Ovary (tissue), 3 donors: ENCODE measurements at regions not wholly inside any gene's neighbourhood (a gene's known extent, or its start where the extent isn't known, plus 50 kb on each side); places are given as distances from the start of the nearest gene placed in this dataset.

Experiments used
- EP300 ChIP-seq: sonication (generic); formaldehyde crosslinking; IDR thresholded peaks from one replicate; pipeline ENCODE4 v1.6.1; 2017; ENCODE audit warnings: antibody characterized with exemption
- POLR2A ChIP-seq: fragments of 450-650 bp; IDR thresholded peaks from one replicate; pipeline ENCODE4 v1.6.1; 2017; ENCODE audit warnings: antibody characterized with exemption, mild to moderate bottlenecking, moderate library complexity
- TF ChIP-seq, protein P1 (sequence below), 3 donors: fragments of 450-650 bp in 2 of 3; fragments of 200-600 bp in 1 of 3; IDR thresholded peaks; one replicate each; pipeline versions ENCODE4 v1.5.1 to v1.8.0; 2016 to 2022; ENCODE audit warnings: antibody characterized with exemption in 3 of 3, mild to moderate bottlenecking in 1 of 3
- donor health status: DM: no; HTN: no; CAD: no.

DNA sequence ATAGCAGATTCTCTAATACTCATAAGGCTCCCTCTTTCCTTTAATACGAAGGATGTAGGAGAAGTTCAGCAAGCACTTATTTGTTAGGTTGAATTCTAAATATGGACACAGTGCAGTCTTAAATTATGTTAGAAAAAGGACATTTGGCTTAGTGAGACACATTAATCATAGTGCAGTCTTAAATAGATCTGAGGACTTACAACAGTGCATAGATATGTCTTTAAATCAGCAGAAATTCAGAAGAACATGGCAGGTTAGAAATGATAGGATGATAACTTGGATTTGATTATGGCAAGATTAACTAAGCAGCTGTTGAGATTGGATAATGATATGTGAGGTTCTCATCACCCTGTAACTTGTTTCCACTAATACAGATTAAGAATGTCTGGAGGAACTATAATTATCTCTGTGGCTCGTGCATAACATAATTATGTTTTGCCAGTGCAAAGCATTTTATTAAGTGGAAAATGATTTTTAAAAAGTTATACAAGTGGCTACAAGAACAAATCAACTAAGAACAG is 485.9 kb downstream of the USP25 start:
- TF ChIP-seq, protein P1, sequence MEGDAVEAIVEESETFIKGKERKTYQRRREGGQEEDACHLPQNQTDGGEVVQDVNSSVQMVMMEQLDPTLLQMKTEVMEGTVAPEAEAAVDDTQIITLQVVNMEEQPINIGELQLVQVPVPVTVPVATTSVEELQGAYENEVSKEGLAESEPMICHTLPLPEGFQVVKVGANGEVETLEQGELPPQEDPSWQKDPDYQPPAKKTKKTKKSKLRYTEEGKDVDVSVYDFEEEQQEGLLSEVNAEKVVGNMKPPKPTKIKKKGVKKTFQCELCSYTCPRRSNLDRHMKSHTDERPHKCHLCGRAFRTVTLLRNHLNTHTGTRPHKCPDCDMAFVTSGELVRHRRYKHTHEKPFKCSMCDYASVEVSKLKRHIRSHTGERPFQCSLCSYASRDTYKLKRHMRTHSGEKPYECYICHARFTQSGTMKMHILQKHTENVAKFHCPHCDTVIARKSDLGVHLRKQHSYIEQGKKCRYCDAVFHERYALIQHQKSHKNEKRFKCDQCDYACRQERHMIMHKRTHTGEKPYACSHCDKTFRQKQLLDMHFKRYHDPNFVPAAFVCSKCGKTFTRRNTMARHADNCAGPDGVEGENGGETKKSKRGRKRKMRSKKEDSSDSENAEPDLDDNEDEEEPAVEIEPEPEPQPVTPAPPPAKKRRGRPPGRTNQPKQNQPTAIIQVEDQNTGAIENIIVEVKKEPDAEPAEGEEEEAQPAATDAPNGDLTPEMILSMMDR (IDR thresholded peaks at IDR 0.05) = no peak
- no peak for TF ChIP-seq POLR2A
- no peak for TF ChIP-seq EP300
